HAP-1 (cell line): ENCODE measurements at regions not wholly inside any gene's neighbourhood (a gene's known extent, or its start where the extent isn't known, plus 50 kb on each side); places are given as distances from the start of the nearest gene placed in this dataset.
A peak's percentile ranks its signal among the peaks of the same experiment; 100 is the strongest.

Experiments used
- DNase-seq, 2 experiments: peaks; one replicate each; pipeline ENCODE4 v3.0.0-alpha.2; 2016 to 2020; ENCODE audit warnings: low spot score in 2 of 2
- H3K27me3 ChIP-seq: fragments of 250-450 bp; sonication (Bioruptor Pico); 2 replicates; pipeline ENCODE4 v1.5.1; 2020; ENCODE audit warnings: low read depth, mild to moderate bottlenecking, moderate library complexity
- H3K36me3 ChIP-seq: fragments of 250-450 bp; sonication (Bioruptor Pico); replicated peaks from 2 replicates; pipeline ENCODE4 v1.5.1; 2020; ENCODE audit warnings: mild to moderate bottlenecking
- H3K4me1 ChIP-seq: fragments of 250-450 bp; sonication (Bioruptor Pico); 2 replicates; pipeline ENCODE4 v1.5.1; 2020; ENCODE audit warnings: mild to moderate bottlenecking
- H3K4me3 ChIP-seq: fragments of 250-450 bp; sonication (Bioruptor Pico); 2 replicates; pipeline ENCODE4 v1.5.1; 2020; ENCODE audit warnings: mild to moderate bottlenecking, moderate library complexity
- H3K9me3 ChIP-seq: fragments of 250-450 bp; sonication (Bioruptor Pico); 2 replicates; pipeline ENCODE4 v1.5.1; 2020; ENCODE audit warnings: mild to moderate bottlenecking, moderate library complexity
- in situ Hi-C: fragments of 300-500 bp; cut with MboI; formaldehyde crosslinking; loops from 3 replicates; pipeline ENCODE4 v1.14.3; 2020; ENCODE audit warnings: low sequenced_read_pairs, inconsistent platforms, mixed read lengths

GRCh38 chr12:90166671-90167070 lies 458.0 kb upstream of the ATP2B1 start:
- no peak for DNase-seq
- H3K9me3 ChIP-seq: no peaks in the 10 kb centered on the region
- no peak overlapping the region for H3K4me3 ChIP-seq
- H3K4me1 ChIP-seq: no peaks in the 10 kb centered on the region
- in situ Hi-C loops: no loop called here
- H3K36me3 ChIP-seq: no peaks in the 10 kb centered on the region
- no peaks in the 10 kb centered on the region for H3K27me3 ChIP-seq

DNA sequence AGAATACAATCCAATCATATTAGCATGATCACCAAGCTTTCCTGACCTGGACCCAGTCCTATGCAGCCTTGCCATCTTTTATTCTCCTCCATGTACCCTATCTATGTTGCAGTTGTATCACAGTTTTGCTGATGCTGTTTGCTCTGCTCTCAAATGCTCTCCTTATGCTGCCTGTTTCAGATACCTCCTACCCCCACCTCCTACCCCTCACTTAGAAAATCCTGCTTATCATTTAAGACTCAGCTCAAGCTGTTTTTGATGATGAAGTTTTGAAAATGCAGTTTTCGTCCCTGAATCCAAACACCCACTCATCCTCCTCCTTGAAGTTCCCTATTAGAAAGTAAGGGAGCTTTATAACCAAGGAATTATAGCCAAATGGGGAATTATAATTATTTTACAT lies 457.4 kb upstream of the ATP2B1 start:
- Histone ChIP-seq H3K9me3 (no peaks in the 10 kb centered on the region), H3K4me1 (no peaks in the 10 kb centered on the region), H3K36me3 (no peaks in the 10 kb centered on the region), H3K4me3 (no peak overlapping the region), H3K27me3 (no peaks in the 10 kb centered on the region)
- in situ Hi-C loops: no loop called here
- DNase-seq: no peak

DNA sequence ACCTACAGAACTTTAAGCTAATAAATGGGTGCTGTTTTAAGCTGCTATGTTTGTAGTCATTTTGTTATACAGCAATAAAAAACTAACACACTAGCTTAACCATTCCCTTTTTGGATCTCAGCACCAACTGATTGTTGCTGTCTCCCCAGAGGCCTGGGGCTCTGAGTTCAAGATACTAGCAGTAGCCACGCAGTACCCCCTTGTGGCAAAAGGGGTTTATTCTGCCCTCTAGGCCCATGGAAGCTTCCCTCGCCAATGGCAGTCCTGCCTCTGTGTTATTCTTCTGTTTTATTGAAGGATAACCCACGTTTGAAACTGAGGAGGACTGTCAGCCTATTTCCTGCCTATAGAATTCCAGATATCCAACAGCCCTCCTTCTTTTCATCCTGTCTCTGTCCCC lies 455.3 kb upstream of the ATP2B1 start:
- Histone ChIP-seq H3K36me3 (no peaks in the 10 kb centered on the region), H3K9me3 (no peaks in the 10 kb centered on the region), H3K4me3 (no peak overlapping the region), H3K27me3 (no peaks in the 10 kb centered on the region), H3K4me1 (no peaks in the 10 kb centered on the region)
- in situ Hi-C loops: no loop called here
- no peak for DNase-seq

GRCh38 chr12:90153827-90154226 lies 445.2 kb upstream of the ATP2B1 start:
- H3K4me1 ChIP-seq: no peaks in the 10 kb centered on the region
- in situ Hi-C loops: no loop called here
- no peak for DNase-seq
- no peaks in the 10 kb centered on the region for H3K27me3 ChIP-seq
- H3K9me3 ChIP-seq: no peaks in the 10 kb centered on the region
- no peak overlapping the region for H3K4me3 ChIP-seq
- H3K36me3 ChIP-seq: no peaks in the 10 kb centered on the region

- in situ Hi-C loops: no loop called here
- no peak for DNase-seq
- no peak overlapping the region for H3K4me3 ChIP-seq
Observed at GRCh38 chr12:90152897-90153624, 444.4 kb upstream of the ATP2B1 start.

DNA sequence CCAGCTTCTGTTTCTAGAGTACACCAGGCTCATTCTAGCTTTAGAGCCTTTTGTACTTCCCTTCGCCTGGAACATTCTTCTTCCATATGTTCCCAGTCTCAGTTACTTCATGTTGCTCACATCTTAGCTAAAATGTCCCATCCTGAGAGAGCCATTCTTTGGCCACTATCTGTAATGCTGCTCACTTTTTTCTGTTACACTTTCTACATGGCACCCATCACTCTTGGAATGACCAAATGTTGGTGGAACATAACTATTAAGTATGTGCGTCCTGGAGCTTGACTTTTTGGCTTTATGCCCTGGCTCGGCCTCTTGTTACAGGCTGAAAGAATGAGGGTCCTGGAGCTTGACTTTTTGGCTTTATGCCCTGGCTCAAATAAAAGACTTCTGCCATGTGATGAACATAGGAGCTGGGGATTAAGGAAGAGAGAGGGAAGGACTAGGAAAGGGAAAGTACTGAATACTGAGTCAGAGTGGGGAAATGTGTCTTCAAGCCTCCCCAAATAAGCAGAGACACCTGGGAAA lies 442.9 kb upstream of the ATP2B1 start:
- Histone ChIP-seq H3K27me3 (no peaks in the 10 kb centered on the region), H3K4me1 (no peaks in the 10 kb centered on the region), H3K4me3 (no peak overlapping the region), H3K9me3 (no peaks in the 10 kb centered on the region), H3K36me3 (no peaks in the 10 kb centered on the region)
- in situ Hi-C loops: no loop called here
- DNase-seq: no peak

More at GRCh38 chr12:90152897-90153624, 444.4 kb upstream of the ATP2B1 start:
- Histone ChIP-seq H3K36me3 (no peaks in the 10 kb centered on the region), H3K27me3 (no peaks in the 10 kb centered on the region), H3K9me3 (no peaks in the 10 kb centered on the region), H3K4me1 (no peaks in the 10 kb centered on the region)

DNA sequence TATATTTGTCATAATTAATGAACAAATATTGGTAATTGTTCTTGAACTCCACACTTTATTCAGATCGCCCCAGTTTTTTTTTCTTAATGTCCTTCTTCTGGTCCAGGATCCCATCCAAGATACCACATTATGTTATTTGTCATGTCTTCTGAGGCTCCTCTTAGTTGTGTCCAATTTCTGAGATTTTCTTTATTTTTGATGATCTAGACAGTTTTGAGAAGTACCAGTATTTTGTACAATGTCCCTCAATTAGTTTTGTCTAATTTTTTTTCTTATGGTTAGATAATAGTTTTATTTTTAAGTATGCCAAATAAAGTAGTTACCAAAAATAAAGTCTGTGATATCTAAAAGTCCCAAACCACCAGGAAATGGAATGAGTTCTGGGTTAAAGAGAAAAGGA lies 440.8 kb upstream of the ATP2B1 start:
- in situ Hi-C loops: no loop called here
- H3K4me1 ChIP-seq: no peaks in the 10 kb centered on the region
- no peaks in the 10 kb centered on the region for H3K36me3 ChIP-seq
- no peak overlapping the region for H3K4me3 ChIP-seq
- no peak for DNase-seq
- no peaks in the 10 kb centered on the region for H3K27me3 ChIP-seq
- H3K9me3 ChIP-seq: no peaks in the 10 kb centered on the region

GRCh38 chr12:90129366-90130030 lies 420.9 kb upstream of the ATP2B1 start:
- H3K4me3 ChIP-seq: no peak overlapping the region
- no peaks in the 10 kb centered on the region for H3K9me3 ChIP-seq
- H3K27me3 ChIP-seq: no peaks in the 10 kb centered on the region; the same call in 1 of the 2 replicates
- peak in 1 of 2 experiments; percentile 19 for DNase-seq
- H3K4me1 ChIP-seq: peaks cover 5% of the 10 kb centered on the region
- in situ Hi-C loops: no loop called here
- no peaks in the 10 kb centered on the region for H3K36me3 ChIP-seq

DNA sequence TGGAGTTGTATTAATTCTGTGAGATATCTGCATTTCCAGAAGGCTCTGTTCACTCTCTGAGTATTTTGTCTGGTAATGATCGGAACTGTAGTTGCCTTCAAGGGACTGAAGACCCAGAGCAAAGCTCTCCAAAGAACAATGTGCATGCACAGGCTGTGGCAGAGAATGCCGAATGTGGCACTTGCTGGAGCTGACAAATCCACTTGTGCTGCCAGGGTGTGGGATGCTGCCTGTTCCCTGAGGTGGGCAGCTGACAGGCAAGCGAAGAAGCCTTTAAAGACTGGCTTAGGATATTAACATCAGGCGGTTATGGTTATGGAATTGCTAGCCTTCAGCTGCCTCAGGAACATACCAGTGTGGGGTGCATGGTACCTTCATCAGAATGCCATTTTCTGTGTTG lies 419.9 kb upstream of the ATP2B1 start:
- peaks cover 5% of the 10 kb centered on the region for H3K4me1 ChIP-seq
- H3K27me3 ChIP-seq: no peaks in the 10 kb centered on the region; the same call in 1 of the 2 replicates
- in situ Hi-C loops: no loop called here
- no peak overlapping the region for H3K4me3 ChIP-seq
- no peaks in the 10 kb centered on the region for H3K36me3 ChIP-seq
- H3K9me3 ChIP-seq: no peaks in the 10 kb centered on the region
- no peak for DNase-seq

DNA sequence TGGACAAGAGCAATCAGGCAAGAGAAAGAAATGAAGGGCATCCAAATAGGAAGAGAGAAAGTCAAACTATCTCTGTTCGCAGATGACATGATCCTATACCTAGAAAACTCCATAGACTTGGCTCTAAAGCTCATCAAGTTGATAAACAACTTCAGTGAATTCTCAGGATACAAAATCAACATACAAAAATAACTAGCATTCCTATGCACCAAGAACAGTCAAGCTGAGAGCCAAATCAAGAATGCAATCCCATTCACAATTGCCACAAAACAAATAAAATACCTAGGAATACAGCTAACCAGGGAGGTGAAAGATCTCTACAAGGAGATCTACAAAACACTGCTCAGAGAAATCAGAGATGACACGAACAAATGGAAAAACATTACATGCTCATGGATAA lies 417.5 kb upstream of the ATP2B1 start:
- Histone ChIP-seq H3K4me3 (no peak overlapping the region), H3K4me1 (peaks cover 5% of the 10 kb centered on the region), H3K9me3 (no peaks in the 10 kb centered on the region), H3K36me3 (no peaks in the 10 kb centered on the region), H3K27me3 (no peaks in the 10 kb centered on the region; the same call in 1 of the 2 replicates)
- in situ Hi-C loops: no loop called here
- DNase-seq: no peak

- no peaks in the 10 kb centered on the region for H3K9me3 ChIP-seq
- no peaks in the 10 kb centered on the region for H3K36me3 ChIP-seq
- no peaks in the 10 kb centered on the region; the same call in 1 of the 2 replicates for H3K27me3 ChIP-seq
- peaks cover 5% of the 10 kb centered on the region for H3K4me1 ChIP-seq
- in situ Hi-C loops: no loop called here
- H3K4me3 ChIP-seq: no peak overlapping the region
- DNase-seq: no peak
Observed at GRCh38 chr12:90124914-90125313, 416.3 kb upstream of the ATP2B1 start.

- no peak for DNase-seq
- peaks cover 3% of the 10 kb centered on the region for H3K4me1 ChIP-seq
- in situ Hi-C loops: no loop called here
- H3K27me3 ChIP-seq: no peaks in the 10 kb centered on the region; the same call in 1 of the 2 replicates
- no peak overlapping the region for H3K4me3 ChIP-seq
- no peaks in the 10 kb centered on the region for H3K9me3 ChIP-seq
- H3K36me3 ChIP-seq: no peaks in the 10 kb centered on the region
Observed at GRCh38 chr12:90124289-90124688, 415.7 kb upstream of the ATP2B1 start.

GRCh38 chr12:90122681-90123080 lies 414.0 kb upstream of the ATP2B1 start:
- H3K27me3 ChIP-seq: no peaks in the 10 kb centered on the region; the same call in 1 of the 2 replicates
- no peaks in the 10 kb centered on the region for H3K9me3 ChIP-seq
- no peak overlapping the region for H3K4me3 ChIP-seq
- no peaks in the 10 kb centered on the region for H3K36me3 ChIP-seq
- H3K4me1 ChIP-seq: no peaks in the 10 kb centered on the region
- in situ Hi-C loops: no loop called here
- no peak for DNase-seq

DNA sequence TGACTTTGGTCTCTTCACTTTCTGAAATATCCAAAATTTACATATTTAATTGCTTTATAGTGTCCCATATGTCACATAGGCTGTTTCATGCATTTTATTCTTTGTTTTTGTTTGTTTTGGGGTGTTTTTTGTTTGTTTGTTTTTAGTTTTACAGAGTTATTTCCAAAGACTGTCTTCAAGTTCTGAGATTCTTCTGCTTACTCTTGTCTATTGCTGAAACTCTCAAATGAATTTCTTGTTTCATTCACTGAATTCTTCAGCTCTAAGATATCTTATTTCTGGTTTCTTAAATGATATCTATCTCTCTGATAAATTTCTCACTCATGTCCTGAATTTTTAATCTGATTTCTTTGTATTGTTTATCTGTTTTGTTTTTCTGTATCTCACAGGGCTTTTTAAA lies 412.0 kb upstream of the ATP2B1 start:
- H3K4me1 ChIP-seq: no peaks in the 10 kb centered on the region
- DNase-seq: no peak
- no peak overlapping the region for H3K4me3 ChIP-seq
- in situ Hi-C loops: no loop called here
- no peaks in the 10 kb centered on the region for H3K36me3 ChIP-seq
- H3K27me3 ChIP-seq: no peaks in the 10 kb centered on the region; the same call in 1 of the 2 replicates
- no peaks in the 10 kb centered on the region for H3K9me3 ChIP-seq
